AG04450 (cell line): ENCODE measurements at regions not wholly inside any gene's neighbourhood (a gene's known extent, or its start where the extent isn't known, plus 50 kb on each side); places are given as distances from the start of the nearest gene placed in this dataset.

Source experiments
- CTCF ChIA-PET: fragments of 300-600, 350-600 bp; formaldehyde crosslinking; extraction: SDS; loops from one replicate; lab custom pipeline; 2022; ENCODE audit warnings: antibody characterized with exemption, inconsistent platforms; lab: Charles Lee
- POLR2A ChIA-PET: fragments of 350-600 bp; formaldehyde crosslinking; extraction: SDS; loops from one replicate; lab custom pipeline; 2021; ENCODE audit warnings: antibody characterized with exemption, inconsistent platforms; lab: Yijun Ruan, JAX
- DNase-seq: peaks from one replicate; pipeline ENCODE4 v3.0.0-alpha.2; 2011; ENCODE audit warnings: low read depth, low spot score
- H3K27ac ChIP-seq: one replicate; pipeline ENCODE4 v1.5.1; 2012; ENCODE audit warnings: low read depth, low read length, control low read depth
- H3K27me3 ChIP-seq: one replicate; pipeline ENCODE4 v1.6.0; 2012; ENCODE audit warnings: low read length; ENCODE audit not compliant: control insufficient read depth, insufficient read depth
- H3K4me3 ChIP-seq: 2 replicates; pipeline ENCODE4 v1.5.1; 2011; ENCODE audit warnings: mild to moderate bottlenecking, low read depth, low read length, control low read depth
- H3K9me3 ChIP-seq: 2 replicates; pipeline ENCODE4 v1.5.1; 2012; ENCODE audit warnings: low read length; ENCODE audit not compliant: control insufficient read depth, insufficient read depth
- TF ChIP-seq, protein P1 (sequence below): IDR thresholded peaks from 2 replicates; pipeline ENCODE4 v1.5.1; 2011; ENCODE audit warnings: low read depth, low read length, control low read depth, inconsistent platforms

DNA sequence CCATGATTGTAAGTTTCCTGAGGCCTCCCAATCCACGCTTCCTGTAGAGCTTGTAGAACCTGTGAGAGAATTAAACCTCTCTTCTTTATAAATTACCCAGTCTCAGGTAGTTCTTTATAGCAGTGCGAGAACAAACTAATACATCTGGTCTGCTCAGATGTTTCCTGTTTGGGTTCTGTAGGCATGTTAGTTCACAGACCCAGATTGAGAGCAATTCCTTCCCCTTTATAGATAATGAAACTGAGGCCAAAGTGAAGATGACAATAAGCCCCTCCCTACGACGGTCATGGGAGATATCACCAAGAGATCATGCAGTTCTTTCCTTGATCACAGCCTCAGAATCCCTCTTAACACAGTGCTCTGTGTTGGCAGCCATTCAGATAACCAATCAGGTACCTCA is 76.5 kb upstream of the CLMN start:
- TF ChIP-seq, protein P1, sequence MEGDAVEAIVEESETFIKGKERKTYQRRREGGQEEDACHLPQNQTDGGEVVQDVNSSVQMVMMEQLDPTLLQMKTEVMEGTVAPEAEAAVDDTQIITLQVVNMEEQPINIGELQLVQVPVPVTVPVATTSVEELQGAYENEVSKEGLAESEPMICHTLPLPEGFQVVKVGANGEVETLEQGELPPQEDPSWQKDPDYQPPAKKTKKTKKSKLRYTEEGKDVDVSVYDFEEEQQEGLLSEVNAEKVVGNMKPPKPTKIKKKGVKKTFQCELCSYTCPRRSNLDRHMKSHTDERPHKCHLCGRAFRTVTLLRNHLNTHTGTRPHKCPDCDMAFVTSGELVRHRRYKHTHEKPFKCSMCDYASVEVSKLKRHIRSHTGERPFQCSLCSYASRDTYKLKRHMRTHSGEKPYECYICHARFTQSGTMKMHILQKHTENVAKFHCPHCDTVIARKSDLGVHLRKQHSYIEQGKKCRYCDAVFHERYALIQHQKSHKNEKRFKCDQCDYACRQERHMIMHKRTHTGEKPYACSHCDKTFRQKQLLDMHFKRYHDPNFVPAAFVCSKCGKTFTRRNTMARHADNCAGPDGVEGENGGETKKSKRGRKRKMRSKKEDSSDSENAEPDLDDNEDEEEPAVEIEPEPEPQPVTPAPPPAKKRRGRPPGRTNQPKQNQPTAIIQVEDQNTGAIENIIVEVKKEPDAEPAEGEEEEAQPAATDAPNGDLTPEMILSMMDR: no peak
- H3K9me3 ChIP-seq: no peaks in the 10 kb centered on the region
- ChIA-PET CTCF (interaction anchor here (0.6 kb wide), 1 partner anchor 31 kb away, joined by 8 read pairs; no protein-coding TSS in a partner anchor), POLR2A (no interaction called here)
- DNase-seq: no peak
- H3K27me3 ChIP-seq: no peaks in the 10 kb centered on the region
- no peak overlapping the region for H3K27ac ChIP-seq
- no peak overlapping the region for H3K4me3 ChIP-seq

- no peaks in the 10 kb centered on the region for H3K9me3 ChIP-seq
- no peak for DNase-seq
- TF ChIP-seq, protein P1: no peak
- POLR2A ChIA-PET: no interaction called here
- no peak overlapping the region for H3K27ac ChIP-seq
- H3K27me3 ChIP-seq: no peaks in the 10 kb centered on the region
- no peak overlapping the region for H3K4me3 ChIP-seq
- CTCF ChIA-PET: no interaction called here
These were observed 75.5 kb upstream of the CLMN start for GRCh38 chr14:95395098-95395737.

DNA sequence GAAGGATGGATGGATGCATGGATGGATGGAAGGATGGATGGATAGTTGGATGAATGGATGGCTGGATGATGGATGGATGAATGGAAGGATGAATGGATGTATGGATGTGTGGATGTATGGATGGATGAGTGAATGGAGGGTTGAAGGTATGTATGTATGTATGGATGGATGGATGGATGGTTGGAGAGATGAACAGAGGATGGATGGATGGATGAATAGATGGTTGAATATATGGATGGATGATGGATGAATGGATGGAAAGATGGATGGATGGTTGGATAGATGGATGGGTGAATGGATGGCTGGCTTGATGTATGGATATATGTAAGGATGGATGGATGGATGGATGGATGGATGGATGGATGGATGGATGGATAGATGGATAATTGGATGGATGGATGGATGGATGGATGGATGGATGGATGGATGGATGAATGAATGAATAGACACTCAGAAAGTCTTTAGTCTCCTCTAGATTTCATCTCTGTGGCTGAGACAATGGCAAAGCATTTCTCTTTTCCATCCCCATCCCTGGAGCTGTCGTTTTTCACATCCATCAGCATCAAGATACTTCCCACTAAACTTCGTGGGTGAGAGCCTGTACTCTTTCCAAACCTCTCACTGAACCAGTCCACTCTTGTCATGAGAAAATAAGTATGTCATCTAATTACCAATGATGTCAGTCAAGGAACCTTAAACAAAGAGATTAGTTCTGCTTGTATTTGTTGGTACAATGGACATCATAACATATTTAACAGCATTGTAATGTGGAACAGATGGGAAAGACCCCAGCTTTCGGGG is 74.8 kb upstream of the CLMN start:
- no peak overlapping the region for H3K4me3 ChIP-seq
- no peak for DNase-seq
- POLR2A ChIA-PET: no interaction called here
- CTCF ChIA-PET: interaction anchor here (1.2 kb wide), 1 partner anchor 33 kb away, joined by 4 read pairs; no protein-coding TSS in a partner anchor
- TF ChIP-seq, protein P1: no peak
- no peaks in the 10 kb centered on the region for H3K9me3 ChIP-seq
- no peak overlapping the region for H3K27ac ChIP-seq
- H3K27me3 ChIP-seq: no peaks in the 10 kb centered on the region

GRCh38 chr14:95392841-95393240 is 73.1 kb upstream of the CLMN start:
- H3K27ac ChIP-seq: no peak overlapping the region
- ChIA-PET POLR2A (no interaction called here), CTCF (interaction anchor here (1.2 kb wide), 1 partner anchor 34 kb away, joined by 4 read pairs; no protein-coding TSS in a partner anchor)
- no peak overlapping the region for H3K4me3 ChIP-seq
- TF ChIP-seq, protein P1: no peak
- no peak for DNase-seq
- no peaks in the 10 kb centered on the region for H3K27me3 ChIP-seq
- no peaks in the 10 kb centered on the region for H3K9me3 ChIP-seq

GRCh38 chr14:95391331-95391730 is 71.6 kb upstream of the CLMN start:
- no peaks in the 10 kb centered on the region for H3K9me3 ChIP-seq
- TF ChIP-seq, protein P1: no peak
- POLR2A ChIA-PET: no interaction called here
- no peak for DNase-seq
- CTCF ChIA-PET: no interaction called here
- no peaks in the 10 kb centered on the region for H3K27me3 ChIP-seq
- no peak overlapping the region for H3K27ac ChIP-seq
- H3K4me3 ChIP-seq: no peak overlapping the region
